Adrenal gland (tissue), 5 donors: ENCODE measurements at regions not wholly inside any gene's neighbourhood (a gene's known extent, or its start where the extent isn't known, plus 50 kb on each side); places are given as distances from the start of the nearest gene placed in this dataset.

Source experiments
- CTCF ChIP-seq, 6 experiments: fragments of 450-650 bp in 4 of 6; fragments of 200-600 bp in 2 of 6; sonication (generic) in 1 of 6; IDR thresholded peaks; 1 replicate in 5 of 6; 2 replicates in 1 of 6; pipeline versions ENCODE4 v1.5.1 to v1.8.0; 2016 to 2021; ENCODE audit warnings: antibody characterized with exemption in 6 of 6, mild to moderate bottlenecking in 2 of 6, moderate library complexity in 1 of 6
- POLR2A ChIP-seq, 2 donors: fragments of 450-650 bp; IDR thresholded peaks; one replicate each; pipeline ENCODE4 v1.6.1; 2017; ENCODE audit warnings: antibody characterized with exemption in 2 of 2, mild to moderate bottlenecking in 2 of 2, moderate library complexity in 1 of 2
- donor health status: DM: no; HTN: no; CAD: no.

GRCh38 chr9:113659039-113659438 is 195.5 kb downstream of the RGS3 start:
- TF ChIP-seq CTCF (IDR thresholded peaks at IDR 0.05) (no peak), POLR2A (IDR thresholded peaks at IDR 0.05) (no peak)
